DND-41 (cell line): ENCODE measurements at regions not wholly inside any gene's neighbourhood (a gene's known extent, or its start where the extent isn't known, plus 50 kb on each side); places are given as distances from the start of the nearest gene placed in this dataset.

Experiments used
- EZH2 ChIP-seq: IDR thresholded peaks from 3 replicates; pipeline ENCODE4 v1.6.1; 2012; ENCODE audit warnings: borderline replicate concordance, low read depth, mild to moderate bottlenecking, moderate library complexity, low read length, inconsistent platforms; ENCODE audit not compliant: severe bottlenecking
- TF ChIP-seq, protein P1 (sequence below): IDR thresholded peaks from 2 replicates; pipeline ENCODE4 v1.5.1; 2012; ENCODE audit warnings: borderline replicate concordance, low read length, moderate library complexity, mild to moderate bottlenecking; ENCODE audit not compliant: poor library complexity, severe bottlenecking; ENCODE audit errors: extremely low read depth

- TF ChIP-seq, protein P1, sequence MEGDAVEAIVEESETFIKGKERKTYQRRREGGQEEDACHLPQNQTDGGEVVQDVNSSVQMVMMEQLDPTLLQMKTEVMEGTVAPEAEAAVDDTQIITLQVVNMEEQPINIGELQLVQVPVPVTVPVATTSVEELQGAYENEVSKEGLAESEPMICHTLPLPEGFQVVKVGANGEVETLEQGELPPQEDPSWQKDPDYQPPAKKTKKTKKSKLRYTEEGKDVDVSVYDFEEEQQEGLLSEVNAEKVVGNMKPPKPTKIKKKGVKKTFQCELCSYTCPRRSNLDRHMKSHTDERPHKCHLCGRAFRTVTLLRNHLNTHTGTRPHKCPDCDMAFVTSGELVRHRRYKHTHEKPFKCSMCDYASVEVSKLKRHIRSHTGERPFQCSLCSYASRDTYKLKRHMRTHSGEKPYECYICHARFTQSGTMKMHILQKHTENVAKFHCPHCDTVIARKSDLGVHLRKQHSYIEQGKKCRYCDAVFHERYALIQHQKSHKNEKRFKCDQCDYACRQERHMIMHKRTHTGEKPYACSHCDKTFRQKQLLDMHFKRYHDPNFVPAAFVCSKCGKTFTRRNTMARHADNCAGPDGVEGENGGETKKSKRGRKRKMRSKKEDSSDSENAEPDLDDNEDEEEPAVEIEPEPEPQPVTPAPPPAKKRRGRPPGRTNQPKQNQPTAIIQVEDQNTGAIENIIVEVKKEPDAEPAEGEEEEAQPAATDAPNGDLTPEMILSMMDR = no peak
- no peak for TF ChIP-seq EZH2
Observed at GRCh38 chr1:234963904-234964702, 164.5 kb downstream of the TOMM20 start.
